SK-N-DZ (cell line): ENCODE measurements at regions not wholly inside any gene's neighbourhood (a gene's known extent, or its start where the extent isn't known, plus 50 kb on each side); places are given as distances from the start of the nearest gene placed in this dataset.
"Not testable (repeated sequence)": the region's sequence is repeated elsewhere in the genome, so short reads cannot be mapped to it uniquely, and the experiment has no call there.

Experiments used
- DNase-seq: peaks from one replicate; pipeline ENCODE4 v3.0.0-alpha.2; 2015; ENCODE audit warnings: low spot score

DNA sequence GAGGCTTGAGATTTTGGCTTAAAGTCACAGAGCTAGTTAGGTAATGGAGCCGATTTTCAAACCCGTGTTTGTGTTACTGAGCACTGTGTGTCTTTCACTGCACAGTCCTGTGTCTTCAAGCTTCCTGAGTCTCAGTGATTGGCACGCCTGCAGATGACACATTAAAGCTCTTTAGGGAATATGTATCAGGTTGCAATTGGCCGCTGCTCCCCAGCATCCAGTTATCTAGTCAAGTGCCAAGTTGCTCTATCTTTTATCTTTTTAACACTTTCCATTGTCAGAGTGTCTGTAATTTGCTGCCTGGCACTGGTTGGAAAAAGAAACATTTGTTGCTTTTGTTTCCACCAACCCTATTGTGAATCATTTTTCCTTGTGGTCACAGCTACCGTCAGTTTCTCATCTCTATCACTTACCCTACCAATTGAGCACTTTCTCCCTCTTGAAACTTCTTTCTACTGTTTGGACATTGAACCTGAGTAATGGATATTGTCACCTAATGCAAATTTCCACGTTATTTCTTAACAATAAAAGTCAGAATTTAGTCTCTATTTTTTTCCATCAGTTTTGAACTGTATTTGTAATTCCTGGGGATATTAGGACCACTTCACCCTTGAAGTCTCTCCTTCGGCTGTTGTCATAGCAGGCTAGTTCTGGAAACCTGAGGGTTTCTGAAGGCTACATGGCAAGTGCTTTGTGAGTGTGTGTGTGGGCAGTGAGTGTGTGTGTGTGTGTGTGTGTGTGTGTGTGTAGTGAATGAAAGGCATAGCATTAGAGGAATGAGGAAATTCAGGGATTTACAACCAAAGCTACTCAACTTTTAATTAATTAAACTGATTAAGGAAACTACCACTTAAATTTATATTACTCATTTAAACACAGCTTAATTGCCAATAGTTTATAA, 274.3 kb downstream of the ISL1 start:
- peak; percentile 48 for DNase-seq

DNA sequence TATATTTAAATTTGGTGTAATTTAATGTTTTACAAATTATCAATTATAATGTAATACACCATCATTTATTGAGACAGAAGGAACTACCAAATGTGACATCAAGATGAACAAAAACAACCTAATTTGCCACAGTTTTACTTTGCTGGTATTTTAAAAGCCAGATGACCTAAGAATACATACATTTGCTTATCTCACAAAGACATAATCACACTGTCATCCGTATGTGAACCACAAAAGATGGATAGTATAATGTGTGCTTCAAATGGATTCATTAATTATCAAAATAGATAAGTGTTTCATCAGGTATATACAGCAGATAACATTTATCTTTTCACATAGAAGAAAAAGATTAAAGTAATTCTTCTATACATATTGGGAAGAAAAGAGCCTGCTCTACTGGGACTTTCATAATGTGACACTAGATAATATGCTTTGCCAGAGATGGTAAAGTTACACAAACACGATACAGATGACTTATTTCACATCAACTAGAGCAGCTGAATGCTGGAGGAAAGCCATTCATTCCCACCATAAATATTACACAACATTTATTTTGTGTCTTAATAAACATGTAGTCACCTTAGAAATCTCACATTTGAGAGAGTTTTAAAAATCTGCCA, 278.5 kb downstream of the ISL1 start:
- DNase-seq, result no peak

DNA sequence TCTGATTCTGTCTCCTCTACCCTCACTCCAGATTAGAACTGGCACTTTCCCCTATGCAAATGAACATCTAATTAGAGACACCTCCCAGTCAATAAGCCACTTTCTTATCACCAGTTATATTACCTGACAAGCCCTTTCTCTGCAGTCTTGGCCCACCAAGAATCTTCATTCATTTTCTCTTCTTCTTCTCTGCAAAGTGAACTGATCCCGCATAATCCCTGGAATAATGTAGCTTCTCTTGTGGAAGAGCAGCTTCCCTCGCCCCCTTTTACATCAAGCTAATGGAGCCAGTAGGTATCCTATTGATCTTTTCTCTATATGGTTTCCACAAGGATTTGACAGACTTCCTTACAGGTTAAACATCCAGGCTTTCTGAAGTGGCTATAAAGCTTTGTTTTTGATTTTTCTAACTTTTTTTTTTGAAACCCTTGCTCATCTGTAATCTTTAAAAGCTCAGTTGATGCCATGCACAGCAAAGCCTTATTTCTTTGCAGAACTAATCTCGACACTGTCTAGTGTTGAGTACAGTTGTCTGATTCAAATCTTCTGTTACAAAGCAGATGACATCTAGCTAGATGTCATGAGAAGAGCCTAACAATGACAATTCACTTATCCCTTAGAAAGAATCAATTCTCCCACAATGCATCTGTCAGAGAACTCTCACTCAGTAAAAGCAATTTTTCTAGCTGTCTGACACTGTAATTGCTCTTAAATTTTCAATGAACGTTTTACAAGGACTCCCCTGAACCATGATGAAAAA, 281.4 kb downstream of the ISL1 start:
- peak; percentile 89 for DNase-seq

DNA sequence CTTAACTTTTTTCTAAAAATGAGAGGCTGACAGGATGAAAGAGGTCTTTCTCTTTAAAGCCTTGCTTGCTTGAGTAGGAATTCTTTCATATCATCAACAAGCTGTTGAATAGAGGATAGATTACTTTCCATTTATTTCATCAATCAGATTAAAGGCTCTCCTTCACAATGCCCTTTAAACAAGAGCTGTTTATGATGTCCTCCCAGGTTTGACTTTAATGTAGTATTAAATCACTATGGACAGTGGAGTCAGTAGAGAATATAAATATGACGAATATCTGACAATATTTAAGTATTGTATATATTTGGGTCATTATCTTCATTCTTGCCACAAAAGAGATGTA, 282.0 kb downstream of the ISL1 start:
- no peak for DNase-seq

DNA sequence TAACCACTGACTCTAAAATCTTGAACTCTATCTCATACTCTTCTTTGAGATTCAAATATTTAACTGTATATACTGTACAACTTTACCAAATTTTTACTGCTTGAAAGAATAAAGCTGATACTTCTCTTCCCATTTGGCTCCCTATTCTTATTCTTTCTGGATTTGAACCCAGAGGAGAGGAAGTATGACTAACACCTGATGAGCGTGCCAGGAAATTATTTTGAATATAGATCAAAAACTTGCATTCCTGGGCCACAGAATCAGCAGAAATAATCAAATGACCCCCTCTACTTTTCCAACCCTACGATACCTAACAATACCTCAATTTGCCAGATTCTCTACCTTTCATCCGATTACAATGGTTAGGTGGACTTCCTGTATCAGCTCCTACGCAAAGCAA, 285.8 kb downstream of the ISL1 start:
- DNase-seq, result no peak

DNA sequence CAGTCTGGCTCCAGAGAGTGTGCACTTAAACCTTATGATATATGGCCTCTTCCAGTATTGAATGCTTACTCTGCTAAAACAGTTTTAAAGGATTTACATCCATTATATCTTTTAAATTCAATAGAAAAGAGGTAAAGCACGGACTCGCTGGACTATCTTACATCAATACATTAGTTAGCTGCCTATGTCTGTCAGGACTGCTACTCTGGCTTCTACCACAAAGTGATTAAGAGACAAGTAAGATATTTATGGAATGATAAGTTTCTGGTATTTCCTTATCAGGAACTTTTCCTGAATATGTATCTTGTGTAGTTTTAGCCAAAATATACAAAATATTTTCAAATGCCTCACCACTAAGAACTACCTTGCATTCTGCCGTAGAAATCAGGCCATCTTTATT, 295.1 kb downstream of the ISL1 start:
- peak; percentile 96 for DNase-seq

DNA sequence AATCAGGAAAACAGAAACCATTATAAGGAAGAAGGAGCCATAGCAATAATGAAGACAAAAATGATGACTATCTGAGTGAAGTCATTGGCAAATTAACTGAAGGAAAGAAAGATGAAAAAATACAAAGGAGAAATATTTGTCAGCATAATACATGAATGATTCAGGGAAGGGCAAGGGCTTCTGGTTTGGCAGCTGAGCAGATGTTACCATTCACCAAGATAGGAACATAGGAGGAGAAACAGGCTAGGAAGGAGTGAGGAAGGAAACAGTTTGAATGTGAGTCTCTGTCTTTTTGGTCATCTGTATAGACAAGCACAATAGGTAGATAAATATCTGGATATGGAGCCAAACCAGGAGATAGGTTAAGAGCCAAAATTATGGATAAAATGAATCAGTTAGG, 296.0 kb downstream of the ISL1 start:
- no peak for DNase-seq

DNA sequence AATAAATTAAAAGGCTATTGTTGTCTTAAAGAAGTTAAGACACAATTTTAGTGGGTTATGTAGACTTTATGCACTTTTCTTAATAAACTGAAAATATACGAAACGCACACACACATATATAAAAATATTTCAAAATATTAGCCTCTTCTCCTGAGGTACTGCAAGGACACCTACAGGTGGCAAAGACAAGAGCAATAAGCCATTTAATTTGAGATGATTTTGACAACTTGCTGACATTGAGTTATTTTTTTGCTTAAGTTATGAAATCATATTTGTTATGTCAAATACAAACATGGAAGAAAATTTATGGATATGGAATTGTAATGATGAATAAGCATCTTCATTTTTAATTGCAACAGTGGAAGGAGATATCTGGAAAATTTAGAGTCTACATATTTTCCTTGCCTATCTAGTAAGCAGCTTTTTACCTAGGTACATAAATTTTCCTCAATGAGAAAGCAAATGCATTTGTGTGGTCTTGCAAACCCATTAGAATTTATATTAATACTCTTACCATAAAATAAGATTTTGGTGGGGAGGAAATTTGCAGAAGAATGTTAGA, 301.6 kb downstream of the ISL1 start:
- no peak for DNase-seq

DNA sequence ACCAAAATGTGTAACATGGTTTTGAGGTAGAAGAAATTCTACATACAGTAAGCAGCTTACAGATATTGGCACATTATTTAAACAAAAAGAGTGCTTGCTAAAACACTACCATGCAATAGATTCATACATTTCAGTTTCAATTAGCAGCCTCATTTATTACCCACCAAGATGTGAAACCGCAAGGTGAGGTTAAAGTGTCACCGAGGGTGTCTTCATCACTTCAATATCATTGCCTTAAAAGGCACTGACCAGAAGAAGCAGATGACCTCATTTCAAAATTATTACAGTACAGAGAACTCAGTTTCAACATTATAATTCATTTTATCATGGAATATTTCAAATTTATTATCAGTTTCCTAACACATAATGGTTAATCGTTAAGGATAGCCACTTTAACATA, 302.2 kb downstream of the ISL1 start:
- no peak for DNase-seq

DNA sequence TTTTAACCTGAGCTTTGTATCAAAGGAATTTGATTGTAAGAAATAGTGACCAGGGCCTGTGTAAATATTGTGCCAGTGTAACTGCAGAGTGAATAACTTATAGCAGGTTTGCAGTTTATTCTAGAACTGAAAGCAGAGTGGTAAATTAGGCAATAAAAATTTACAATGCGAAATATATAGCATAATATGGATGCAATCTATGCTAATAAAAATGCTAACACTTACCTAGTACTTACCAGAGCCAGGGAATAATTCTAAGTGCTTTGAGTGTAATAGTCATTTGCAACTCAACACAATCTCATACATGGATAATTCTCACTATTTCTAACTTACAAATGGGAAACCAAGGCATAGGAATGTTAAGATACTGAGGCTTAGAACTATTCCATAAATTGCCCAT, 303.4 kb downstream of the ISL1 start:
- DNase-seq, result no peak

DNA sequence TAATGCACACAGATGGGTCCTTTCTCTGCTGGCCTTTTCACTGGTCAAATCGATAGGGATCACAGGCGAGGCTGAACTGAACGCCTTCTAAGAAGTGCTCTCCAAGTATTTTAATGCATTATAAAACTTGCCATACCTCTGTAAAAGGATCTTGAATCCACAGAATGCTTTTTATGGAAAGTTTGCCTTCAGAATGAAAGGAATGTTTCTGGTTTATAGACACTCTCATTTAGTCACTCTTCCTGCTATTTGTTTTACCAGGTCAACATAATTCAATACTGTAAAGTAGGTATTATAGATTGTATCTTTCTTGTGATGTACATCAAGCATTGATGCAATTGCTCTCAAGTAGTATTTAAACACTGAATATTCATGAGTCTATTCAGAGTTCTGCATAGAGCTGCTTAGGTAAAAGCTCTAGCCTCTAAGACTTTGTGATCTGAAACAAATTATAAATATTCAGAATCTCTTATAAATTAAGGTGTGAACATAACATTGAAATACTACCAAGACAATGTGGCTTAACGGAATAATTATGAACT, 308.4 kb downstream of the ISL1 start:
- peak; percentile 26 for DNase-seq

DNA sequence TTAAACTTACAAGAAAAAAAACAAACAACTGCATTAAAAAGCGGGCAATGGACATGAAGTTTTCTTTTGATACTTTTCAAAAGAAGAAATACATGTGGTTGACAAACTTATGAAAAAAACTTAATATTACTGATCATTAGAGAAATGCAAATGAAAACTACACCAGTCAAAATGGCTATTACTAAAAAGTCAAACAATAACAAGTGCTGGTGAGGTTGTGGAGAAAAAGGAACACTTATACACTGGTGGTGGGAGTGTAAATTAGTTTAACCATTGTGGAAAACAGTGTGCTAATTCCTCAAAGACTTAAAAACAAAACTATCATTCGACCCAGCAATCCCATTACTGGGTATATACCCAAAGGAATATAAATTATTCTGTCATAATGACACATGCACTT, 311.6 kb downstream of the ISL1 start:
- no peak for DNase-seq

DNA sequence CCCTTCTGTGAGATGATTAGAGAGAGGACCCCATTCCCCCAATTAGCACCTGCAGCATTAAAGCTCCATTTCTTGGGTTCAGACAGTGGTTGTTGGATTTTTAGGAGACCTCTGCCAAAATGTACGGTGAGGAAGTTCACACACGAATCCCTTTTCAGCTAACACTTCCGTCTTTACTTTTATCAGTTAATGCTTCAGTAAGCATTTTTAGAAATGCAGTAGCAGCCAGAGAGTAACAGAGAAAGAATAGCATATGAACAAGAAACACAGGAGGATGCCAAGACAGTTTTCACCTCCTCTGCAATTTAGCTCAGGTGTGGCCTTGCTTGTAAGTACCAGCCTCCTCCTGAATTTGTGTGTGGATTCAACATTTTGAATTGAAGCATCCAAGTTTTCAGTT, 312.9 kb downstream of the ISL1 start:
- DNase-seq, result no peak

DNA sequence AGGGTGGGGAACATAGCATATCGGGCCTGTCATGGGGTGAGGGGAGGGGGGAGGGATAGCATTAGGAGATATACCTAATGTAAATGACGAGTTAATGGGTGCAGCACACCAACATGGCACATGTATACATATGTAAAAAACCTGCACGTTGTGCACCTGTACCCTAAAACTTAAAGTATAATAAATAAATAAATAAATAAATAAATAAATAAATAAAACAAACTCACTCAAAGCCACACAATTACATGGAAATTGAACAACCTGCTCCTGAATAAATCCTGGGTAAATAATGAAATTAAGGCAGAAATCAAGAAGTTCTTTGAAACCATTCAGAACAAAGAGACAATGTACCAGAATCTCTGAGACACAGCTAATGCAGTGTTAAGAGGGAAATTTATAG, 318.8 kb downstream of the ISL1 start:
- DNase-seq, result not testable (repeated sequence)

DNA sequence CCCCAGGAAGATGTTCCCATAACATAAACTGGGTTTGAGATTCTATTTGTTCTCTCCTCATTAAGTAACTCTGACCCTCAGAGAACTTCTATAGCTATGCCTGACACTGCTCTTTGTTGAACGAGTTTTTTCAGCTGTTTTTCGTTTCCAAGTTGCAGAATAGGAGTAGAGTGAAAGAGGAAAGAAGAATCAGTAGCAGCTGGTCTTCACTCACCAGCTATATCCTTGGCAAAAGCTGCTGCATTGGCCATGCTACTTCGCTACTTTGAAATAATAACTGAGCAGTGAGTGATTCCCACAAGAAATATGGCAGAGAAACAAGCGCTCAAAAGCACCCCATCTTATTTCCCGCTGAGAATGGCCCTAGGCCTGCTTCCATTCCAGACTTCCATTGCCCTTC, 329.0 kb downstream of the ISL1 start:
- no peak for DNase-seq

DNA sequence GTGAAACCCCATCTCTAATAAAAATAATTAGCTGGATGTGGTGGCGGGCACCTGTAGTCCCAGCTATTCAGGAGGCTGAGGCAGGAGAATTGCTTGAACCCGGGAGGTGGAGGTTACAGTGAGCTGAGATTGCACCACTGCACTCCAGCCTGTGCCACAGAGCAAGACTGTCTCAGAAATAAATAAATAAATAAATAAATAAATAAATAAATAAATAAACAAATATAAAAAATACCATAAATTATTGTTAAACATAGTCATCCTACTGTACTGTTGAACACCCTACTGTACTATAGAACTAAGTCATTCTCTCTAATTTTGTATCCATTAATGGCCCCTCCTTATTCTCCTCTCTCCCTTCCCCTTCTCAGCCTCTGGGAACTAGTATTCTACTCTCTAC, 332.2 kb downstream of the ISL1 start:
- DNase-seq, result not testable (repeated sequence)

DNA sequence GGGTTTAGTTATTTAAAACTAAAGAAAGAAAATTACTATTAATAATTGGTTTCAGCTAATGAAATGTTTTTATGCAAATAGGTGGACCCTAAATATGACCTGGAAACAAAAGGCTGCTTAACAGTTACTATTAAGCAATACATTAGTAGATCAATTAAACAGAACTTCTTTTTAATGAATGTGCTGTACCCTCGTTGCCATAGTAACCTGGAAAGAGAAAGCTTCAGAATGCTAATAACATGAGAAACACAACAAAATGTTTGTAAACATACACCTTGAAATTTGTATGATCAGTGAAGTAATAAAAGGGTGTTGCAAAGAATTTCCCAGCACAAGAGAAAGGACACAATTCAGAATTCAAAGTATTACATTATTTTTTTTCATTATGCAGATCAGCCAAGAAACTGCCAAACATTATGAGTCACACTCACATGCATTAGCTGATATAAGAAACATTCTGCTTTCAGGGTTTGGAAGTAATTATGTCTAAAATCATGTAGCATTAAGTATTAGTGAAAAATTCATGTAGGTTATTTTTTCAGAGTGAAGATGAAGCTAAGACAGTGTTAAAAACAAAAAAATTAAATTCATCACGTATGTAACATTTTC, 348.3 kb downstream of the ISL1 start:
- DNase-seq, result no peak

DNA sequence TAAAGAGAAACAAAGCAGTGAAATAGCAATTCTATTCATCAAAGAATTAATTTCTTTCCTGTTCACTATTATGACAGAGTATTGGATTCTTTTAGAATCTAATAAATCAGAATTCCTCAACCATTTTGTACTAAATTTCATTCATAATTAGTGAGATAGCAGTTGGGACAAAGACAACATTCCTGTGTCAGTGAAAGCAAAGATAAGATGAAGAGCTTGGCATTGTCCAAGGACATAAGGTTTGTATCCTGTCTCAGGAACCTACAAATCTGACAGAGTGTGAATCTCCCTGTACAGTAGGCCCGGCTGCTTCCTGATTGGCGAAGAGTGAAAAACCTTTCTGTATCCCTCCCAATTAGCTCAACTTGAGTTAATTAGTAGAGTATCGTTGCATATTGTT, 349.1 kb downstream of the ISL1 start:
- DNase-seq, result no peak

DNA sequence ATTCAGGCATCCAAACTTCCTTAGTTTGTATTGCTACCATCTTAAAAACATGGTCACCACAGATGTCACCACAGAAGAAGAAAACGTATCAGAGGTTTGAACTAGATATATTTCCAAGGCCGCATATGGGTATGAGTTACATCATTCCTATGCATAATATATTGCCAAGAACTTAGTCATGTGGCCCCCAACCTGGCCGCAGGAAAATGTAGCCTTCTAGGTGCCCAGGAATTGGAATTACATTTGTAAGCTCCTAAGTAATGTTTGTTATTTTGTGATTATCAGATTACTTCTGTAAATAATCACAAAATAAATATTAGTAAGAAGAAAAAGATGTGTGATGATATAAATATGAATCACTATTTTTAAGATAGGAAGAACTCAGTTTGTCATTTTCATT, 351.4 kb downstream of the ISL1 start:
- DNase-seq, result no peak

DNA sequence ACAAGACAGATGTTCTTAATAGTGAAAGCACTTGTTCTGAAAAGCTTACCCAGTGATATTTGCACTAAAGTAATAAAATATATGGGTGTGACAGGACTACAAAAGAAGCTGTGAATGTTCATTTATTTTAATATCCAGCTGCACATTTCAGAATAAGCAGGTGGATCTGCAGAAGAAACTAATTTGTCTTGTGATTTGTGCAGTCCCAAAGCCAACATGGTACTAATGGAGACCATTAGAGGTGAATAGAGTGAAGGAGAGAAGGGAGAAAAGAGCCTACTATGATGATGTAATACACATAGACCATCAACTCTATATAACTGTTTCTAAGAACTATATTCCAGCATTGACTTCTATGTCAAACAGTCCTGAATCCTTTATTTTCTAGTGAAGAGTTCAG, 362.8 kb downstream of the ISL1 start:
- DNase-seq, result no peak

DNA sequence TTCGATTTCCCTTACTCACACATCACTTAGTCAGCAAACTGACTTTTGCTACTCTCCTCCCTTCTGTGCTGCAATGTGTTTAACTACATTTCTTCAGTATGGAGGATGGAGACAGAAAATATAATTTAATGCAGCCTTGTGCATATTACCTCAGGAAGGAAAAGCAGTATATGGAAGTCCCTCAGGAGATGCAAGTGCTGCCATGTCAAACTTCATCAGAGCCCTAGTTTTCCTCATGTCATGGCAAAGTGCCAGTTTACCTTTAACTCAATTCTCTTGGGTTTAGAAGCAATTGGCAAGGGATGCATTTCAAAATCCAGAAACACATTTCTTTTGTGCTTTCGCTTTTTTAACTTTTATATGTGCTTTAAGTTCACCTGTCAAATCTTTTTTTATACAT, 365.4 kb downstream of the ISL1 start:
- no peak for DNase-seq
